HG02840 (cell line): ENCODE measurements at regions not wholly inside any gene's neighbourhood (a gene's known extent, or its start where the extent isn't known, plus 50 kb on each side); places are given as distances from the start of the nearest gene placed in this dataset.

Source experiments
- ATAC-seq: cut with Tn5 transposase; IDR thresholded peaks from one replicate; pipeline ENCODE4 v1.9.1; 2021; ENCODE audit warnings: mild to moderate bottlenecking, moderate library complexity, moderate number of reproducible peaks; ENCODE audit not compliant: unreplicated experiment, low FRiP score

DNA sequence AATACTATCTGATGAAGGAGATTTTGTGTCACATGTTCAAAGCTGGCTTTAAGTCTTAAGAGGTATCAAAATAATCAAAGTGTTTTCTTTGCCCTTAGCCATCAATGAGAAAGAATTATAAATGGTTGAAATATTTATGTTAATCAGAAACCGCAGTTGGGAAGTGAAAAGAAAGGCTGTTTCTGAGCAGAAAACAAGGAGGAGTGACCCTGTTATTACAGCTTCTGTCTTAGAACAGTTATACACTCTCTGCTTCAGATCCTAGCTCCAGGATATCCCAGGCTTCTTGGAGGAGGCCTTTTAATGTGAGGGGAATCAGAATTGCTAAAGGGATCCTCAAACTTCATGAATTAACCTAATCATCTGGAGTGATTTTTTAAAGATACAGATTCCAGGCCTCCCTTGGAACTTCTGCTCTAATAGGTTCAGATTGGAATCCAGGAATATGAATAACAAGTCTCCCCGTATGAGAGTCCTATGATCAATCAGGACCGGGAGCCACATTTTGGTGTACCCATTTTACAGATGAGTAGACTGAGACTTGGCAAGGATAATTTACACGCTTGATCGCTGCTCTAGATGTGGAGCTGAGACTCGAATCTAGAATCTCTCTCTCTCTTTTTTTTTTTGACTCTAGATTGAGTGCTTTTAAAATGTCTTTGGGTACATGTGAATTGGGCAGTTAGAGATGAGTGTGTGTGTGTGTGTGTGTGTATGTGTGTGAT, 50.8 kb upstream of the JAG1 start:
- no peak for ATAC-seq

DNA sequence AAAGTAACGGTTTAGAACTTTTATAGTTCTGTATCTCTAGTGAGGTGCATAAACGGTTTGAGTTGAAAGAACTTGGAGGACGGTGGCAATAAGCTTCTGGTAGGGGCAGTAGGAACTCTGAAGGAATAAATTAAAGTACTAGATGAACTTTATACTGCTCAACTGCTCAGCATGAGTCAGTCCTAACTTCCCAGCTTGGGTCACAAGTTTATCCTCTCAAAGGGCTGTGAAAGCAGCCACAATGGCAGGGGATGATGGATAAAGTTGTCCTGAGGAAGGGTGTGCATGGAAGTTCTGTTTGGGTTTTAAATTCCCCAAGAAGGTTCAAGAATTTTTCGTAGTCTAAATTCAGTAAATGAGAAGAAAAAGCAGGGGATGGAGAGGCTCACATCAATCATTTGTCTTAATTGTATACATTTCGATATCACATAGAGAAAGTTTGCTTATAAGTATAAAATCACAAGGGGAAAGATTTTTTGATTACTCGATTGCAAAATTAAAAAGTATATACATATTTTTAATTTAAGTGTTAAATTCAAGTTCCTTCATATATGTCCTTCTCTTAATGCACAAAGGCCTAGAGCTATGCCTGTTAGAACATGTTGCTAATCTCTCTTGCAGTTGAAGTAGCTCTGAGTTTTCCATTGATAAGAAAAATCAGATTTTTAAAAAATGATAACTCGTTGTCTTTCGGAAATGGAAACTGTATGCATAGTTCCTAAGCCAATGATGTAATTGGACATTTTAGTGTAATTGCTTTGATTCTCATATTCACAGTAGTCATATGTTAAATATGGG, 55.3 kb upstream of the JAG1 start:
- no peak for ATAC-seq

DNA sequence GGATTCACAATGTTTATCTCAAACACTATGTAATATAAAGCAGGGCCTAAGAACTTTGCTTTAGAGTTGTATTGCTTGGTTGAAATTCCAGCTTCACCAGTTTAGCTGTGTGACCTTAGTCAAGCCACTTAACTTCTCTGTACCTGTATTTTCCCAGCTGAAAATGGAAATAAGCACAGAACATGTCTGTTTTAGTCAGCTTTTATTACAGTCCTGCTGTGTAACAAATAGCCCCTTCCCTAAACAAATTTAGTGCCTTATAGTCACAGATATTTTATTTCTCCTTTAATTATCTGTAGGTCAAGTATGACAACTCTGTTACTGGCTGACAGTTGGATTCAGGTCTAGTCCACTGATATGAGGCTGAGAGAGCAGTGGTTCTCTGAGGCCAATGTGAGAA, 56.0 kb upstream of the JAG1 start:
- no peak for ATAC-seq

DNA sequence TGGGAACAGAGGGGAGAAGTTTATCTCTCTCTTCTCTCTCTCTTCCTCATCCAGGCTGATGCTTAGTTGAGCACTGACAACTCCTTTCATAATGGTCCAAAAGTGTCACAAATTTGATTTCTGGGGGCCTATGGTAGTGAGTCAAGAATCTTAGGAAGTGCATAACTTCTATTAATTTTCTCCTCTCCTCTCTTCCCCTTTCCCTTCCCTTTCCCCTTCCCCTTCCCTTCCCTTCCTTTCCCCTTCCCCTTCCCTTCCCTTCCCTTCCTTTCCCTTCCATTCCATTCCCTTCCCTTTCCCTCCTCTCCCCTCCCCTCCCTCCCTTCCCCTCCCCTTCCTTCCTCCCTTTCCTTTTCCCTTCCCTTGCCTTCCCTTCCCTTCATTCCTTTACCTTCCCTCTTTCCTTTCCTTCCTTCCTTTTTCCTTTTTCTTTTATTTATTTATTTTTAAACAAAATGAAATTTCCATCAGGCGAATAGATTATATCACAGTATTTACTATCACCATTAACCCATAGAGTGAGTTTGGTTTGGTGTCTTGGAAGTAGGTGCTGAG, 56.9 kb upstream of the JAG1 start:
- no peak for ATAC-seq

DNA sequence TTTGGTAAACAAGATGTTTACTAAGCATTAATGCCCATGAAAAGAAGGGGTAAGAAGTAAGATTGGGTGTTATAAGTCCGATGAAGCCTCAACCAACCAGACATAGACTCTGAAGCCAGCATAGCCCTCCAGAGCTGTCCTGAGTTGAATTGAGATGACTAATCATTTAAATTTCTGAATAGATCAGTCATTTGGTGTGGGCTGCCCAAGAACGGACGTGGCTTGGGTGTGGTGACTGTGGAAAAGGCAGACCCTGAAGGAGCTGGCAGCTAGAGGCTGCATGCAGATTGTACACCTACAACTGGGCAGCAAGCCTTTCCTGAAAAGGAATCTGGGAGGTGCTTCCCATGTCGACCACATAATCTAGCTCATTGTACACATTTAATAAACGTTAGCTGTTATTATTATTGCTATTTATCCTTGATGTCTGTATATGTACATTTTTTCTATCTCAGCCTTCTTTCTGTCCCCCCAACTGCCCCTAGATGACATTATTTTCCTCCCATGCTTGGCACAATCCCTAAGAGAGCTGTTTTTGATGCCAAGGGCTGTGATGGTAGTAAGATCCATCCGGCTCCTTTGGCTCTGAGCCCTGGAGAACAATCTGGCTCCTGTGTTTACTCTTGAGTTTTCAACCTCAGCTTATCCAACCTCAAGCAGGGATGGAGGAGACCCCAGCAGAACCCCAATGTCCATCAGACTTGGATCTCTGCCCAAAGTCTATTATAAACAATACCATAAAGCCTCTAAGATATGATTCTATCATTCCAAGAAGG, 57.6 kb upstream of the JAG1 start:
- no peak for ATAC-seq

DNA sequence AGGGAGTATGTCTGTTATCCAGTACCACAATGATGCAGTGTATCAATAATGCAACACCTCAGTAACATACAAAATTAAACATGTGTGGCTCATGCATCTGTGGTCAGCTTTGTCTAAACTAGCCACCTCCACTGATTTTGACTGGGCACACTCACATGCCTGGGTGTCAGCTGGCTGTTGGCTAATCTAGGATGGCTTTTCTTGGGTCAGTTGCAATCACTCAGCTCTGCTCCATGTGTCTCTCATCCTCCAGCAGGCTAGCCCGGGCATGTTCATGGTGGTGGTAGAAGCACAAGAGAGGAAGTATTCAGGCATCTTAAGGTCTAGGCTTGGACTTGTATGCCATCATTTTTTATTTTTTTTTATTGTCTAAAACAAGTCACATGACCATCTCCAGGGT, 59.3 kb upstream of the JAG1 start:
- no peak for ATAC-seq

DNA sequence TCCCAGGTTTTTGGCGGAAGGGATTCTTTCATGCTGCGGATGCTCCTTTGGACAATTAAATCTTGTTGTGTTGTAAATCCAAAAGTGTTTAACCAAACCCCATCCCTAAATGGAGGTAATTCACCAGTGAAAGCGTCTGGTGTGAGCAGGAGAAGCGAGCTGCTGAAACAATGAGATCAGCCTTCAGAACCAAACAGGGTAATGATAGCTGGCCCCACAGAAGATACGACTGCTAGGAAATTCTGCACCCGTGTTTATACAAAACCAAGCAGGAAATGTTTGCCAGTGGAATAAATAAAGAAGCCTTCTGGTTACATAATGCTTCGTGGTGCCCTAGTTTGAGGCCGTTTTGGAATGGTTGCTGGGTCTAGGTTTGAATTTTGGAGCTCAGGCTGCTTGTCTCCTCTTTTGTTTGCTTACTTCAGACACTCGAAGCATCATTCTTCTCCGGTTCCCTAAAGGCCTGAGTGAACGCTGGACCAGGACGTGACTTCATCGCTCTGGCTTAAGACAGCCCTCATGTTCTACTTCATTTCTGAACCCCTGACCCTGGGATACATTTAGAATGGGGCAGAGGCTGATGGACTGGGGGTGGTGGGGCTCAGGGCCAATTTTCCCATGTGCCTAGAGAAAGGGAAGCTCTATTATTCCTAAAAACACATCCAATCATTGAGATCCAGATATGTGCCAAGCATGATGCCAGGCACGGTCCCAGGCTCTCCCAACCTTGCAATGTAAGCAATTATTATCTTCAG, 61.6 kb upstream of the JAG1 start:
- ATAC-seq: no peak

DNA sequence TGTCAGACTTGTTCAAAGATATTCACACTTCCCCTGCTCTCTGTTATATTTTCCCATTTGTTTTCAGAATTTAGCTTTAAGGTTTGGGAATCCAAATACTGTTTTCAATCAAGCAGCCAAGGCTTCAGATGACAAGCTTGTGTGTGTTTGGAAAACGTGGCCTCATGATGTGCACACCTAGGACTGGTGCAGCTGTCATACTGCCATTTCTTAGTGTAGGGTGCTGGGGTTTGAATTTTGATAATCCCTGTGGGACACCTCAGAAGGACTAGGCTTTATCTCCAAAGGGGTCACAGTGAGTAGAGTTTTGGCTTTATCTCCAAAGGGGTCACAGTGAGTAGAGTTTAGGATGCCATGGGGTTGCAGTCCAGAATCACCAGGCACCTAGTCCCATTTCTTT, 65.3 kb upstream of the JAG1 start:
- no peak for ATAC-seq

DNA sequence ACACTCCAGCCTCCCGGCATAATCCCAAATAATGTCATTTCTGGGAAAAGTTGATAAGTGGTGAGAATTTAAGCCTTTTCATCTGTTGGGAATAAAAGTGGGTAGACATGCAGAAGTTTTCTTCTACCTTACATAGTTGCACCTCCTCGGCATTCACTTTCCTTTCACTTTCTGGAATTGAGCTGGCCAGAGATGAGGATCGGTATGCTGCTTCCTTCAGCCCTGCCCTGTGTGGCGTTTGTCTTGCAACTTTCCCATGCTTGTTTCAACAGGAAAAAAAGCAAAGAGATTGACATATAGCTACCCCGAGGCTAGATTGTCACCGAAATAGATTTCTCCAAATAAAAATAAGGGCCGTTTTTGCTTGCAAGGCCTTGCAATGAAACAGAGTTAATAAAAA, 65.8 kb upstream of the JAG1 start:
- no peak for ATAC-seq

DNA sequence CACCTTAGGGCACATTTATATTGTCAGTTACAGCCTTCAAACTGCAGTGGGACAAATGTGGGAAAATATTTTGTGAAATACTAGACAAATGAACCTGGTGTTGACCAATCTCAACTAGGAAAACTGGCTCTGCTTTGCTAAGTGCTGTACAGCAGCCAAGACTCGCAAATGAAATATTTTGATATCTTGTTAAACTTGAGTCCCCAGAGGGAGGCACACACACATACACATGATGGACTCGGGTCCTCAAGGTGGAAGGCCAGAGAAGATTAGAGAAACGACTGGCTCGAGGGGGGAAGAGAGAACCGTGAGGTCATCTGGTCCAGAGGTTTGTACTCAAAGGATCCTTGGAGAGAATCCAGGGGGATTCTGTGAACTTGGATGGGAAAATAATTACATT, 67.3 kb upstream of the JAG1 start:
- no peak for ATAC-seq

DNA sequence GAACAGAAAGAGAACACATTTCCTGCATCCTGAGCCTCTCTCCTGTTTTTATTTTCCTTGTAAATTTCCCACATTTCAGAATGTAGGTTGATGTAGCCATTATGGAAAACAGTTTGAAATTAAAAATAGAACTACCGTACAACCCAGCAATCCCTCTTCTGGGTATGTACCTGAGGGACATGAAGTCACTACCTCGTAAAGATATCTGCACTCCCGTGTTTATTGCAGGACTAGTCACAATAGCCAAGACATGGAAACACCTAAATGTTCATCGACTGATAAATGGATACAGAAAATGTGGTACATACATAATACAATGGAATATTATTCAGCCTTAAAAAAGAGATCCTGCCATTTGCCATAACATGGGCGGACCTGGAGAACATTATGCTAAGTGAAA, 72.0 kb upstream of the JAG1 start:
- no peak for ATAC-seq

DNA sequence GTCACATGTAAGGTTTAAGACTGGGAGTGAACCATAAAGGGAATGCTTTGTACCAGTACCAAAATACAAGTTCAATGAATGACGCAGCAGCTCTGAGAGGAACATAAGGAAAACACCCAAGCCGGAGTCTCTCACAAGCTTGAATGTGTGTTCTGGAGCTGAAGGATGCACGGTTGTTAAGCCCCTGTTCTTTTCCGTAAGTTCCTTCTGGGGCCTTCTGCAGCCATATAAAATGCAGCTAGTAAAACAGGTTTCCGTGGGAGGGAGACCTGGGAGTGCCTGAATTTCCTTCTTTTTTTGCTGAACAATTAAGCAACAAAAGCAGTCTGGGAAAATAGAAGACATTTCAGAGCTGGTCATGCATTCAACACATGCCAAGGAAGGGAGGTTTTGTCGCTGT, 73.2 kb upstream of the JAG1 start:
- no peak for ATAC-seq

DNA sequence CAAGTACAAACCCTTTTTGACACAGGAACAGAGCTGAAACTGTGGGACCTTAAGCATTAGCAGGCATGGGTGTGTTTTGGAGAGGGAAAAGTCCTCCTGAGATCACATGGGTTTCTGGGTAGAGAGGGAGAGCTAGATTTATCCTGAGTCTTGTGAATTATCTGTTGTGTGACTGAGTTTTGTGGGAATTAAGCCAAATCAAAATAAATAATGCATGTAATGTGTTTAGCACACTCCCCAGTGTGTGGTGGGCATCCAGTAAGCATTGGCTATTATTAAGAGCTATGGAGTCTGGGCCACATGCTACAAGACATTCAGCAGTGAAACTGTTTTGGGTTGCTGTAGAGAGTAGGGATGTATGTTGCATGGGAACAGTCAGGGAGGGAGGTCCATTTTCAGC, 75.3 kb upstream of the JAG1 start:
- no peak for ATAC-seq

DNA sequence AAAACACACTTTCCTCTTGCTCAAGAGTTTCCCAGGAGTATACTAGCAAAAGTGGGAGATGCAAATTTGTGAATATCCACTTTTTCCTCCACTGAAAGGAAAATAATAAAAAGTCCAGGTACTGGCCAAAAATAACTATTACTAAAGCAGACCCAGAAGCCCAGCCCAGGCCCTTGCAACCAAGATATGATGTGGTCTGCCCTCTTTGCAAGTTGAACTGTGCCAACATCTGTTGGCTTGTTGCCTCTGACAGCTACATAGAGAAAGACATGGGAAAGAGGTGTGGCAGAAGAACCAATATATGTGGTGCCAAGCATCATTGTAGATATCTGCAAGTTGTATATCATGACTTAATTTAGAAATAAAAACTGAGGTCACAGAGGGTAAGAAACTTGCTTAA, 78.4 kb upstream of the JAG1 start:
- no peak for ATAC-seq

DNA sequence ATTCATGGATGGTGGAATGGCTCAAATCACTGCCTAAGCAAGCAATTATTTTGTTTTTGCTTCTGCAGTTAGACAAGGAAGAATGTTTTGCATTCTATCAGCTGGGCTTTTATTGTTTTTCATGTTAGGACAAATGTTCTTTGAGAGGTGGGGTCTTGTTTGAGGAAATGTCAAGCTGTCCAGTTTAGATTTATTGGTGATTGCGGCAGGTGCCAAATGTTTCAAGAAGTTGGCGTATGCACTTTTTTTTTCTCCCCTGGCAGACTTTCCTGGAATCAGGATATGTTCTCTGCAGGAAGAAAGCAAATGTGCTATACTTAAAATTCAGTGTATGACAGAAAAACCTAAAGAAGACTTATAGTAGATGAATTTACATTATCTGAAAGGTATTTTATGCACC, 81.0 kb upstream of the JAG1 start:
- ATAC-seq: no peak

DNA sequence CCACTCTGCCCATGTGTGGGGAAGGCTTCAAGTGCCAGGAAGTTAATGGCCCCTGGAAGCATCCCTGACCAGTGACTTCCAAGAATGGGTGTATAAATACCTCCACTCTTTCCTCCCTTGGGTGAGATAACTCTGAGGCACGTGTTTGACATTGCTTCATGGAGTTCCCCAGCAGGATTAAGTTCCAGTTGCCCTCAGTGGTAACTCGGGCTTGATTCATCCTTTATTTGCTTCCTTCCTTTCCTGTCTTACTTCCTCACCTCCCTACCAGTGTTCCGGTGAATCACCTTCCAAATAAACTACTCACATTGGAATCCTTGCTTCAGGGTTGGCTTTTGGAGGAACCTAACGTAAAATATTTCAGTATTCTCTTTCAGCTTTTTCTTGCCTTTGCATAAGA, 84.6 kb upstream of the JAG1 start:
- ATAC-seq: no peak

DNA sequence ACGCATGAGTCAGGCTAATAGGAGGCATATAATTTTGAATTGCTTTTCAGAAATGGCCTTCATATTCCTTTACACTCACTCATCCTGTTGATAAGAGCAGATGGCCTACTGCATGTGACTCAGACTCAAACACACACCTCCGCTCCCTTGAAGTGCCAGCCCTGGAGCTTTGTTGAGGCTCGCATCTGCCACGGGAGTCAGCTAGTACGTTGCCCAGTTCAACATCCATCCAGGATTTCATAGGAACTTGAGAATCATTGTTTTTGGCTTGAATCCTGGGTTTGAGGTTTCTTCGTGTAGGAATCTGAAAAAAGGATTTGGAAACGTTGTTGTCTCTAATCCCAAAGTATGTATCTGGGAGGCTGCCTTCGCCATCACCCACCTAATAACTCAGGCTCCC, 87.4 kb upstream of the JAG1 start:
- ATAC-seq: no peak

DNA sequence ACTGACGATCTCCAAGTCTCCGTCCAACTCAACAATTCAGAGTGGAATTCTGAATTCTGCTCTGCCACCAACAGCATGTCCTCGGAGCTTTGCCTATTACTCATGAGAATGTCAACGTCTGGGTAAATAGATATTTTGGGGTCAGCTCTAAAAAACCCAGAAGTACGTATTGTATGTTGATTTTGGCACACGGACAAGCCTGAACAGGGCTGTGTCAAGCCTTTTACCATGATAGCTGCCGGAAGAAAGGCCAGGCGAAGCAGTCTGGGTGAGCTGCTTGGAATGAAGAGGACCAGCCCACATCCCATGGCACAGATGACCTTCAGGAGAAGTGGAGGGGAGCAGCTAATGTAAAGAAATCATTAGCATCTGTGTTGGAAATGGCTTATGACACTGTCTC, 88.0 kb upstream of the JAG1 start:
- no peak for ATAC-seq

DNA sequence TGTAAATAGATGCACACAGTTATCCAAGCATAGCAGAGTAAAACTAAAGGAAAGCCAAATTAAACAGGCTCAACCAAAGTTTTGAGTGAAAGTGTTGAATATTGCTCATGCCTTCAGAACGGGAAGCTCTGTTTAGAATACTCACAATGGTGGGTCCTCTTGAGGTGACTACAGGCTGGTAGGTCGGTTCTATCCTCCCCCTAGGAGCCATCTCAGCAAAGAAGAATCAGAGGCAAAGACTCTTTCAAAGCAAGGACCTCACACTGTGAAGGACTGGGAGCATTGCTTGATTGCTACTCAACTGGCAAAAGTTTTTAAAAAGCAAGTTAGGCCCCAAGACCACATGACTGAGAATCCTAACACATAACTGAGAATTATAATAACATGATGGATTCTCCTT, 88.4 kb upstream of the JAG1 start:
- ATAC-seq: no peak

DNA sequence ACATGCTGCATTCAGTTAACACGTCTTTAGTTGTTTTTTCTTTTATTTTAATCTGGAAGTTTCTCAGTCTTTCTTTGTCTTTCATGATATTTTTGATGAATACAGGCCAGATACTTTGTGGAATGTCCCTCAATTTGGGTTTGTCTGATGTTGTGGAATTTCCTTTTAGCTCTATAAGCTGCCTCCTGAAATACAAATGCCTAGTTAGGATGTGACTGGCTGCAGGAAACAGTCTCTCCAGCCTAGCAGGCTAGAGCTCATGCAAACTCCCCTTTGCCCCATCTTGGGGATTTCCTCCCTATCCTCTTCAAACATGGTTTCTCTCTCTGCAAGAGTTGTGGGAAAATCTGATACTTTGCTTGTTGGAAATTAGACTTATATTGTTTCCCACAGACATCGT, 89.3 kb upstream of the JAG1 start:
- no peak for ATAC-seq

DNA sequence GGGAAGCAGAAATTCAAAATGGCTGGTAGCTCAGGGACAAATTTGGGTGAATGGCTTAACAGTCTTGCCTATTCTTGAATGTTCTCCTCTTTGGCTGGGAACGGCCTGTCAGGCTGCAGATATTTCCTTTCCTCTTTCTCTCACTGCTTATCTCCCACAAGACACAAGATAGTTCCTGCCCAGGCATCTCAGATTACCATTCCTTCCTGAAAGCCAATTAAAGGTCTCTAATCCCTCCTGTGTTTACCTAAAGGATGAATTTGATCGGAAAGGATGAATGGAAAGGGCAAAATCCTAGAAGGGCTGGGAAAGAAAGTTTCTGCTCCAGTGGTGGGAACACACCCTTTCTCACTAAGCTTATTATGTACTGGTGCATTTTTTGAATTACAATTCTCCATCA, 95.9 kb upstream of the JAG1 start:
- ATAC-seq: no peak
